GM12891 (cell line): ENCODE measurements at regions not wholly inside any gene's neighbourhood (a gene's known extent, or its start where the extent isn't known, plus 50 kb on each side); places are given as distances from the start of the nearest gene placed in this dataset.

Experiments used
- DNase-seq: peaks from one replicate; pipeline ENCODE4 v3.0.0; 2011; ENCODE audit warnings: low spot score; ENCODE audit not compliant: insufficient read length
- FAIRE-seq: peaks from 2 replicates; lab custom pipeline; 2011; peaks lifted over from hg19 to GRCh38; lab: Jason Lieb, UNC
- PAX5 ChIP-seq: IDR thresholded peaks from 2 replicates; pipeline ENCODE4 v1.6.1; 2011; ENCODE audit warnings: low read length, moderate library complexity, mild to moderate bottlenecking; ENCODE audit not compliant: insufficient read depth, severe bottlenecking
- POLR2A ChIP-seq: IDR thresholded peaks from 2 replicates; pipeline ENCODE4 v1.6.1; 2011; ENCODE audit warnings: low read depth, low read length, control low read depth
- POLR2AphosphoS5 ChIP-seq: IDR thresholded peaks from 2 replicates; pipeline ENCODE4 v1.6.1; 2011; ENCODE audit warnings: low read depth, low read length, control low read depth
- POU2F2 ChIP-seq: IDR thresholded peaks from 2 replicates; pipeline ENCODE4 v1.6.1; 2011; ENCODE audit warnings: low read depth, mild to moderate bottlenecking, control low read depth, low read length, moderate library complexity
- SPI1 ChIP-seq: IDR thresholded peaks from 2 replicates; pipeline ENCODE4 v1.6.1; 2011; ENCODE audit warnings: low read depth, low read length, control low read depth
- TAF1 ChIP-seq: IDR thresholded peaks from 2 replicates; pipeline ENCODE4 v1.6.1; 2011; ENCODE audit warnings: low read depth, low read length, control low read depth

- no peak for TF ChIP-seq POLR2A
- no peak for TF ChIP-seq TAF1
- no peak for TF ChIP-seq SPI1
- no peak for TF ChIP-seq POLR2AphosphoS5
- no peak for TF ChIP-seq PAX5
- TF ChIP-seq POU2F2 = no peak
- FAIRE-seq = no peak
- no peak for DNase-seq
Measured at GRCh38 chr18:7470503-7470902, 96.6 kb upstream of the PTPRM start.

DNA sequence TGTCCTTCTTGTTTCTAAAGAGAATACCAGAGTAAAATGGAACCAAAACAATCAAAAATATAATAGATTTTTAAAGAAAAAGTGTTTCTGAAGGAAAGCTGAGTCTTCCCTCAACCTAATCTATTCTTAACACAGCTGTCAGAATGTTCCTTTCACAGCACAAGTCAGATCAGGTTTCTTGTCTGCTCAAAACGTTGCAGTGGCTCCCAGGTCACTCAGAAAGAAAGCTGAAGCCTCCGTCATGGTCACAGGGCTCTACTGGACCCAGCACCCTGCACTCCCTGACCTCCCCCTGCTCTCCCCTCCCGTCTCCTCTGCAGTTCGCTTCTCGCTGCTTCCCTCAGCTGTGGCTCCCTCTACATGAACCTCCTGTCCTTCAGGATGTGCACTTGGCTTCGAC lies 90.7 kb upstream of the PTPRM start:
- FAIRE-seq = no peak
- no peak for DNase-seq
- no peak for TF ChIP-seq TAF1

GRCh38 chr18:7479756-7480155 lies 87.4 kb upstream of the PTPRM start:
- no peak for FAIRE-seq
- DNase-seq = no peak
- no peak for TF ChIP-seq POLR2AphosphoS5
- TF ChIP-seq POU2F2 = no peak
- TF ChIP-seq POLR2A = no peak
- TF ChIP-seq PAX5 = no peak
- no peak for TF ChIP-seq SPI1
- TF ChIP-seq TAF1 = no peak

GRCh38 chr18:7480879-7481278 lies 86.2 kb upstream of the PTPRM start:
- FAIRE-seq = no peak
- DNase-seq = no peak
- TF ChIP-seq POU2F2 (no peak), POLR2AphosphoS5 (no peak), SPI1 (no peak), TAF1 (no peak), PAX5 (no peak), POLR2A (no peak)

- DNase-seq (no peak), FAIRE-seq (no peak)
- TF ChIP-seq POLR2A (no peak), TAF1 (no peak), SPI1 (no peak), PAX5 (no peak), POU2F2 (no peak), POLR2AphosphoS5 (no peak)
Measured at GRCh38 chr18:7482342-7482741, 84.8 kb upstream of the PTPRM start.

DNA sequence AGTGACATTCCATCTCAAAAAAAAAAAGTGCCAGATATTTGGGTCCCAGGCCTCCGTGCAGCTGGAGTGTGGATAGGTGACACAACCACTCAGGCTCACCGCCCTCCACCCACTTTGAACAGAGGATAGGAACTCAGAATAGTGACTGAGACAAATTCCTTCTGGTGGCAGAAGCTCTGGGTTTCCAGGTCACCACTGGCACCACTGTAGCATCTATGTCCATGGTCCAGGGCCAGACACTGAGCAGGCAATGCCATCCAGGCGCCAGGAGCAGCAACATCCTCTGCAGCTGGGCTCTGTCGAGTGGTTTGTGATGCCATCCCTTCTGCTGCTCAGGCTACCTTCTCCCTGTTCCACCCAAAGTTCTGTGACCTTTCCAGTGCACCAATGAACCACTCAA lies 81.5 kb upstream of the PTPRM start:
- TF ChIP-seq POU2F2 (no peak), POLR2A (no peak), TAF1 (no peak), PAX5 (no peak), POLR2AphosphoS5 (no peak), SPI1 (no peak)
- no peak for FAIRE-seq
- DNase-seq = no peak

- no peak for TF ChIP-seq SPI1
- no peak for TF ChIP-seq TAF1
- no peak for TF ChIP-seq POU2F2
- DNase-seq (no peak), FAIRE-seq (no peak)
Measured at GRCh38 chr18:7488571-7488970, 78.5 kb upstream of the PTPRM start.

DNA sequence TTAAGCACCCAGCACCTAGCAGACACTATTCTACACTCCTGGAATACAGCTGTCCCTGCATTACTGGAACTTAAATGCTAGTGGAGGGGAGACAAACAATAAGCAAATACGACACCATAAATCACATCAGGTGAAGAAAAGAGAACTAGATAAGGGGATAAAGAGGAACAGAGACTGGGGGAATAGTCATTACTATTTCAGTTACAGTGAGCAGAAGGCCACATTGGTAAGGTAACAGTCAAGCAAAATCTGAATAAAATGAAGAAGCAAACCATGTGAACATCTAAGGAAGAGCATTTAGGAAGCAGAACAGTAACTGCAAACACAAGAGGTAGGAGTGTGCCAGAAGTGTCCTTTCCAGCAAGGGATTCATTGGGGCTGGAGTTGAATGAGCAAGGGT lies 77.0 kb upstream of the PTPRM start:
- DNase-seq (no peak), FAIRE-seq (no peak)
- TF ChIP-seq POLR2A (no peak), POU2F2 (no peak), PAX5 (no peak), TAF1 (no peak), POLR2AphosphoS5 (no peak), SPI1 (peak; percentile 24; the same call in 1 of the 2 replicates)

DNA sequence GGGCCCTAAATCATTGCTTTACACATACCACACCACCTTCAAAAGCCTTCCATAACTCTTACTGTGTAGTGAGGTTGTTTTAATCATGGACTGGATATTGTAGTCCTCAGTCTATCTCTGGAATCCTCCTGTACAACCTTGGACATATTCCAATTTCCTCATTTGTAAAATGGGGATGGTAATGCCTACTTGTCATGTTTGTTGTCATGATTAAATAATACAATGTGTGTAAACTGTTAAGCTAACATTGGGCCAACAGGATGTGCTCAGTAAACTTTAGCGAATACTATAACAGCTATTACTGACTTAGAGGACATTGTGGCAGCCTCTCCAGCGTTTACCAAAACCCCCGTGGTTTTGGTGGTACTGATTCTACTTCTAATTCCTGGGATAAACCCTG lies 74.7 kb upstream of the PTPRM start:
- TF ChIP-seq TAF1 (no peak), PAX5 (no peak), POLR2A (no peak), POLR2AphosphoS5 (no peak), SPI1 (no peak), POU2F2 (no peak)
- FAIRE-seq (no peak), DNase-seq (no peak)

- DNase-seq (no peak), FAIRE-seq (no peak)
- TF ChIP-seq SPI1 = no peak
- TF ChIP-seq POU2F2 = no peak
- TF ChIP-seq POLR2A = no peak
- no peak for TF ChIP-seq PAX5
Measured at GRCh38 chr18:7497081-7497480, 70.0 kb upstream of the PTPRM start.

DNA sequence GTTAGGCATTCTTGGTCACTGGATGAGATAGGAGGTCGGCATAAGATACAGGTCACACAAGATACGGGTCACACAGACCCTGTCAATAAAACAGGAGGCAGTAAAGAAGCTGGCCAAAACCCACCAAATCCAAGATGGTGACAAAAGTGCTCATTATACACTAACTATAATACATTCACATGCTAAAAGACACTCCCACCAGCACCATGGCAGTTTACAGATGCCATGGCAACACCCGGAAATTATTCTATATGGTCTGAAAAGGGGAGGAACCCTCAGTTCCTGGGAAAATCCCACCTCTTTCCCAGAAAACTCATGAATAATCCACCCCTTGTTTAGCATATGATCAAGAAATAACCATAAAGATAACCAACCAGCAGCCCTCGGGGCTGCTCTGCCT lies 56.0 kb upstream of the PTPRM start:
- TF ChIP-seq PAX5 = no peak
- TF ChIP-seq POLR2AphosphoS5 = no peak
- no peak for TF ChIP-seq POLR2A
- no peak for TF ChIP-seq TAF1
- no peak for TF ChIP-seq POU2F2
- no peak for TF ChIP-seq SPI1
- FAIRE-seq (no peak), DNase-seq (no peak)

DNA sequence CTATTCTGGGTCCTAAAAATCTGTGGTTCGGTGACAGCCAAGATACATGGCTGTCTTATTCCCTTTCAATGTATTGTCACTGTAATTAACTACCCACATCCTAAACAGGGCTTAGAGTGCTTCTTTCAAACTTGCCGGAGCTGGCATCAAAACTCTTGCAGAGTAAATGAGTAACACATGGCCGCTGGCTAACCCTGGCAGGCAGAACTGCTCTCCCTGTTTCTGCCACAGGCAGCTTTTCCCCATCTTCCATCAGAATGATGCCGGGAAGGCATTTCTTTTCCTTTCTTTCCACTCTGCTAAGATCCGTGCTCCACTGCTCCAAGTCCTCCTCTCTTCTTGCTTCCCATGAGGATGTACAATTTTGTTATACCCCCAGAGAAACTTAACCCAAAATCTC lies 54.8 kb upstream of the PTPRM start:
- DNase-seq (no peak), FAIRE-seq (no peak)
- TF ChIP-seq POLR2AphosphoS5 (no peak), POU2F2 (no peak), SPI1 (no peak), TAF1 (no peak), PAX5 (no peak), POLR2A (no peak)
